IMR-90 (cell line): ENCODE measurements at regions not wholly inside any gene's neighbourhood (a gene's known extent, or its start where the extent isn't known, plus 50 kb on each side); places are given as distances from the start of the nearest gene placed in this dataset.

Experiments used
- ATAC-seq: fragments of 200-7000 bp; cut with Tn5 transposase; 2 replicates; pipeline ENCODE4 v1.9.1; 2020; ENCODE audit warnings: low read depth, mild to moderate bottlenecking, moderate library complexity
- BruUV-seq: library from RNA; stranded (reverse); fragments of 400-500 nt; replicated peaks from 2 replicates; lab custom pipeline; 2021; lab: Mats Ljungman, UMichigan
- CTCF ChIA-PET: fragments of 300-600 bp; formaldehyde crosslinking; extraction: SDS; loops from one replicate; lab custom pipeline; 2021; ENCODE audit warnings: antibody characterized with exemption; lab: Yijun Ruan, JAX
- POLR2A ChIA-PET: fragments of 300-600 bp; sonication (Branson Sonifier 250); formaldehyde crosslinking; loops from one replicate; lab custom pipeline; 2022; ENCODE audit warnings: antibody characterized with exemption; ENCODE audit not compliant: unreplicated experiment; lab: Charles Lee
- DNase-seq: peaks from one replicate; pipeline ENCODE4 v3.0.0; 2013
- H2AFZ ChIP-seq: replicated peaks from 2 replicates; pipeline ENCODE3; 2013; ENCODE audit warnings: low read length, mild to moderate bottlenecking; ENCODE audit not compliant: poor library complexity
- H2AK5ac ChIP-seq: 2 replicates; pipeline ENCODE4 v1.6.1; 2013; ENCODE audit warnings: low read depth, low read length, inconsistent platforms
- H2AK9ac ChIP-seq: replicated peaks from 2 replicates; pipeline ENCODE3; 2013; ENCODE audit warnings: mild to moderate bottlenecking, low read depth, low read length, moderate library complexity; ENCODE audit not compliant: poor library complexity
- H2BK120ac ChIP-seq: 2 replicates; pipeline ENCODE4 v1.6.1; 2013; ENCODE audit warnings: low read depth, low read length, inconsistent platforms
- H2BK15ac ChIP-seq: 3 replicates; pipeline ENCODE4 v1.6.1; 2013; ENCODE audit warnings: low read depth, low read length, inconsistent platforms
- H2BK20ac ChIP-seq: 2 replicates; pipeline ENCODE4 v1.6.1; 2013; ENCODE audit warnings: low read depth, mild to moderate bottlenecking, inconsistent platforms, low read length, moderate library complexity
- H2BK5ac ChIP-seq: 2 replicates; pipeline ENCODE4 v1.6.1; 2013; ENCODE audit warnings: mild to moderate bottlenecking, low read depth, low read length, inconsistent platforms; ENCODE audit not compliant: poor library complexity, severe bottlenecking
- H3K14ac ChIP-seq: replicated peaks from 2 replicates; pipeline ENCODE4 v1.6.1; 2013; ENCODE audit warnings: low read depth, low read length, inconsistent platforms
- H3K18ac ChIP-seq: 2 replicates; pipeline ENCODE4 v1.6.1; 2013; ENCODE audit warnings: low read depth, low read length, control low read depth
- H3K23ac ChIP-seq: 2 replicates; pipeline ENCODE4 v1.6.1; 2013; ENCODE audit warnings: low read depth, low read length, inconsistent platforms
- H3K27ac ChIP-seq: 2 replicates; pipeline ENCODE4 v1.5.1; 2013; ENCODE audit warnings: mild to moderate bottlenecking, control low read depth, low read length; ENCODE audit not compliant: insufficient read depth
- H3K27me3 ChIP-seq: 2 replicates; pipeline ENCODE4 v1.6.1; 2013; ENCODE audit warnings: low read length; ENCODE audit not compliant: control insufficient read depth, insufficient read depth
- H3K36me3 ChIP-seq: 2 replicates; pipeline ENCODE4 v1.6.1; 2013; ENCODE audit warnings: low read length, mixed read lengths; ENCODE audit not compliant: control insufficient read depth, insufficient read depth
- H3K4ac ChIP-seq: 2 replicates; pipeline ENCODE4 v1.6.1; 2013; ENCODE audit warnings: low read depth, low read length, inconsistent platforms
- H3K4me1 ChIP-seq: 2 replicates; pipeline ENCODE4 v1.6.1; 2013; ENCODE audit warnings: low read length, mixed read lengths; ENCODE audit not compliant: control insufficient read depth, insufficient read depth
- H3K4me2 ChIP-seq: 2 replicates; pipeline ENCODE4 v1.6.1; 2013; ENCODE audit warnings: low read depth, mild to moderate bottlenecking, control low read depth, low read length, moderate library complexity
- H3K4me3 ChIP-seq: 2 replicates; pipeline ENCODE4 v1.5.1; 2013; ENCODE audit warnings: low read depth, mild to moderate bottlenecking, control low read depth, low read length, moderate library complexity; ENCODE audit not compliant: insufficient read depth
- H3K56ac ChIP-seq: 2 replicates; pipeline ENCODE4 v1.6.1; 2013; ENCODE audit warnings: low read length, inconsistent platforms; ENCODE audit not compliant: insufficient read depth; ENCODE audit errors: extremely low read depth
- H3K79me1 ChIP-seq, 2 experiments: 2 replicates each; pipeline ENCODE4 v1.6.1; 2013; ENCODE audit warnings: low read length in 2 of 2, inconsistent platforms in 1 of 2, low read depth in 1 of 2
- H3K9ac ChIP-seq: 2 replicates; pipeline ENCODE4 v1.6.1; 2013; ENCODE audit warnings: low read depth, low read length, control low read depth
- H3K9me1 ChIP-seq: 2 replicates; pipeline ENCODE4 v1.6.1; 2013; ENCODE audit warnings: low read length, inconsistent platforms; ENCODE audit not compliant: insufficient read depth
- H3K9me3 ChIP-seq: 2 replicates; pipeline ENCODE4 v1.6.1; 2013; ENCODE audit warnings: low read length; ENCODE audit not compliant: control insufficient read depth, insufficient read depth
- H4K20me1 ChIP-seq: 2 replicates; pipeline ENCODE4 v1.6.1; 2013; ENCODE audit warnings: low read length, inconsistent platforms; ENCODE audit not compliant: insufficient read depth
- H4K5ac ChIP-seq: 2 replicates; pipeline ENCODE4 v1.6.1; 2013; ENCODE audit warnings: mild to moderate bottlenecking, low read depth, low read length, control low read depth
- H4K8ac ChIP-seq, 2 experiments: 2 replicates each; pipeline ENCODE4 v1.6.1; 2013; ENCODE audit warnings: low read depth in 2 of 2, low read length in 2 of 2, control low read depth in 1 of 2, inconsistent platforms in 1 of 2
- H4K91ac ChIP-seq: 2 replicates; pipeline ENCODE4 v1.6.1; 2013; ENCODE audit warnings: low read depth, low read length, inconsistent platforms; ENCODE audit not compliant: insufficient read depth
- BHLHE40 ChIP-seq: fragments of 150-350 bp; IDR thresholded peaks from 2 replicates; pipeline ENCODE4 v1.6.1; 2016; ENCODE audit warnings: mild to moderate bottlenecking, low read depth, low read length
- CEBPB ChIP-seq: IDR thresholded peaks from 2 replicates; pipeline ENCODE4 v1.6.1; 2012; ENCODE audit warnings: low read depth, low read length, improper control_type of control experiment
- CHD1 ChIP-seq: IDR thresholded peaks from 2 replicates; pipeline ENCODE4 v1.6.1; 2012; ENCODE audit warnings: low read depth, low read length, improper control_type of control experiment
- ELK1 ChIP-seq: fragments of 150-350 bp; IDR thresholded peaks from 2 replicates; pipeline ENCODE4 v1.6.1; 2016; ENCODE audit warnings: low read depth, mild to moderate bottlenecking, low read length, moderate library complexity, borderline replicate concordance
- FOS ChIP-seq: fragments of 150-350 bp; IDR thresholded peaks from 2 replicates; pipeline ENCODE4 v1.6.1; 2016; ENCODE audit warnings: low read depth, low read length
- MAFK ChIP-seq: IDR thresholded peaks from 2 replicates; pipeline ENCODE4 v1.6.1; 2012; ENCODE audit warnings: low read depth, low read length, improper control_type of control experiment
- MAZ ChIP-seq: IDR thresholded peaks from 2 replicates; pipeline ENCODE4 v1.6.1; 2012; ENCODE audit warnings: low read depth, mild to moderate bottlenecking, low read length, improper control_type of control experiment, moderate library complexity, borderline replicate concordance
- MXI1 ChIP-seq: IDR thresholded peaks from 2 replicates; pipeline ENCODE4 v1.6.1; 2012; ENCODE audit warnings: low read depth, mild to moderate bottlenecking, low read length, moderate library complexity, borderline replicate concordance
- NFE2L2 ChIP-seq: fragments of 150-350 bp; IDR thresholded peaks from 2 replicates; pipeline ENCODE4 v1.6.1; 2016; ENCODE audit warnings: low read depth, mild to moderate bottlenecking, low read length
- POLR2A ChIP-seq: IDR thresholded peaks from 2 replicates; pipeline ENCODE4 v1.6.1; 2012; ENCODE audit warnings: mild to moderate bottlenecking, low read depth, low read length
- RAD21 ChIP-seq: IDR thresholded peaks from 2 replicates; pipeline ENCODE4 v1.6.1; 2012; ENCODE audit warnings: low read length, improper control_type of control experiment
- RCOR1 ChIP-seq: IDR thresholded peaks from 2 replicates; pipeline ENCODE4 v1.6.1; 2012; ENCODE audit warnings: mild to moderate bottlenecking, low read length, improper control_type of control experiment; ENCODE audit not compliant: insufficient replicate concordance
- RFX5 ChIP-seq: IDR thresholded peaks from 2 replicates; pipeline ENCODE4 v1.8.0; 2012; ENCODE audit warnings: low read depth, mild to moderate bottlenecking, low read length, moderate library complexity
- SMC3 ChIP-seq: fragments of 150-350 bp; IDR thresholded peaks from 2 replicates; pipeline ENCODE4 v1.6.1; 2016; ENCODE audit warnings: low read depth, mild to moderate bottlenecking, antibody characterized with exemption, low read length, moderate library complexity
- WGBS, 2 experiments: methylation state at CpG; one replicate each; pipeline versions ENCODE4 v1.1.5 to v1.1.7; 2013; ENCODE audit warnings: missing lambda C conversion rate in 2 of 2; ENCODE audit not compliant: insufficient read length in 1 of 2; ENCODE audit errors: extremely low coverage in 2 of 2; 5-methylcytosine and 5-hydroxymethylcytosine counted together
- dilution Hi-C: fragments of 300-500 bp; cut with HindIII; formaldehyde crosslinking; loops from one replicate; pipeline ENCODE4 v1.14.3; 2018; ENCODE audit warnings: low sequenced_read_pairs; ENCODE audit not compliant: unreplicated experiment
- in situ Hi-C: fragments of 300-500 bp; cut with MboI; formaldehyde crosslinking; loops from 3 replicates; pipeline ENCODE4 v1.14.3; 2019; ENCODE audit warnings: low sequenced_read_pairs, inconsistent platforms, mixed read lengths
- intact Hi-C: fragments of 100-400 bp; cut with micrococcal nuclease; formaldehyde crosslinking; loops from 2 replicates; pipeline ENCODE4 v1.10.0; 2022
- TF ChIP-seq, protein P1 (sequence below): fragments of 150-350 bp; IDR thresholded peaks from 2 replicates; pipeline ENCODE4 v1.6.1; 2017; ENCODE audit warnings: mild to moderate bottlenecking, antibody characterized with exemption, low read length, low read depth
- TF ChIP-seq, protein P2 (sequence below): conservative IDR thresholded peaks from 2 replicates; pipeline ENCODE4 v1.5.1; 2012; ENCODE audit warnings: mild to moderate bottlenecking, low read depth, low read length, improper control_type of control experiment

DNA sequence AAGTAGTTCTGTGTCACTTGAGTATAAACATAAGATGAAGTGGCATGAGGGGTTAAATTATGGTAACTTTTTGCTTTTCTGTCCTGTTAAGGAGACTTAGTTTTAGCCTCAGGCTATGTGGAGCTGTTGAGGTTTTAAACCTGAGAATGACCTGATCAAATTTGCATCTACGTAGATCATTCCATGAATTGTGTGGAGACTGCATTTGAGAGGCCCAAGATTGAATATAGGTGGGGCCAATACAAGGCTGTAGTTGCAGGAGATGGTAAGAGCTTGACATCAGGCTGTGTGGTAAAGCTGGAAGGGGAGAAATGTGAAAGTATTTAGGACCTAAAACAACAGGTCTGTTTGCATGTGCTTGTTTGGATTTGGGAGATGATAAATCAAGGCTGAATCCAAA is 249.5 kb downstream of the SLC16A7 start:
- H4K5ac ChIP-seq: no peak overlapping the region
- no TSS peak for BruUV-seq
- no peak overlapping the region for H2BK5ac ChIP-seq
- H4K91ac ChIP-seq: no peak overlapping the region
- H4K20me1 ChIP-seq: no peaks in the 10 kb centered on the region
- CTCF ChIA-PET: interaction anchor here (1.3 kb wide), 1 partner anchor 10 kb away, joined by 5 read pairs; no protein-coding TSS in a partner anchor
- no peak overlapping the region for H2AK5ac ChIP-seq
- no peaks in the 10 kb centered on the region for H3K27me3 ChIP-seq
- H2BK15ac ChIP-seq: no peak overlapping the region
- H3K4me1 ChIP-seq: no peaks in the 10 kb centered on the region
- H3K4me3 ChIP-seq: no peak overlapping the region
- H2BK20ac ChIP-seq: no peak overlapping the region
- intact Hi-C loops (no loop called here), in situ Hi-C loops (no loop called here), dilution Hi-C loops (no loop called here)
- H2AFZ ChIP-seq: no peak overlapping the region
- no peak overlapping the region for H3K4me2 ChIP-seq
- H3K18ac ChIP-seq: no peak overlapping the region
- no peaks in the 10 kb centered on the region for H3K9me1 ChIP-seq
- DNase-seq (no peak), ATAC-seq (no peak)
- no peaks in the 10 kb centered on the region for H3K79me1 ChIP-seq
- H3K56ac ChIP-seq: no peak overlapping the region
- H4K8ac ChIP-seq: no peak overlapping the region
- no peak overlapping the region for H2AK9ac ChIP-seq
- POLR2A ChIA-PET: no interaction called here
- no peak for TF ChIP-seq CHD1
- TF ChIP-seq, protein P1, sequence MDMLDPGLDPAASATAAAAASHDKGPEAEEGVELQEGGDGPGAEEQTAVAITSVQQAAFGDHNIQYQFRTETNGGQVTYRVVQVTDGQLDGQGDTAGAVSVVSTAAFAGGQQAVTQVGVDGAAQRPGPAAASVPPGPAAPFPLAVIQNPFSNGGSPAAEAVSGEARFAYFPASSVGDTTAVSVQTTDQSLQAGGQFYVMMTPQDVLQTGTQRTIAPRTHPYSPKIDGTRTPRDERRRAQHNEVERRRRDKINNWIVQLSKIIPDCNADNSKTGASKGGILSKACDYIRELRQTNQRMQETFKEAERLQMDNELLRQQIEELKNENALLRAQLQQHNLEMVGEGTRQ: no peak
- TF ChIP-seq RFX5: no peak
- TF ChIP-seq FOS: no peak
- TF ChIP-seq, protein P2, sequence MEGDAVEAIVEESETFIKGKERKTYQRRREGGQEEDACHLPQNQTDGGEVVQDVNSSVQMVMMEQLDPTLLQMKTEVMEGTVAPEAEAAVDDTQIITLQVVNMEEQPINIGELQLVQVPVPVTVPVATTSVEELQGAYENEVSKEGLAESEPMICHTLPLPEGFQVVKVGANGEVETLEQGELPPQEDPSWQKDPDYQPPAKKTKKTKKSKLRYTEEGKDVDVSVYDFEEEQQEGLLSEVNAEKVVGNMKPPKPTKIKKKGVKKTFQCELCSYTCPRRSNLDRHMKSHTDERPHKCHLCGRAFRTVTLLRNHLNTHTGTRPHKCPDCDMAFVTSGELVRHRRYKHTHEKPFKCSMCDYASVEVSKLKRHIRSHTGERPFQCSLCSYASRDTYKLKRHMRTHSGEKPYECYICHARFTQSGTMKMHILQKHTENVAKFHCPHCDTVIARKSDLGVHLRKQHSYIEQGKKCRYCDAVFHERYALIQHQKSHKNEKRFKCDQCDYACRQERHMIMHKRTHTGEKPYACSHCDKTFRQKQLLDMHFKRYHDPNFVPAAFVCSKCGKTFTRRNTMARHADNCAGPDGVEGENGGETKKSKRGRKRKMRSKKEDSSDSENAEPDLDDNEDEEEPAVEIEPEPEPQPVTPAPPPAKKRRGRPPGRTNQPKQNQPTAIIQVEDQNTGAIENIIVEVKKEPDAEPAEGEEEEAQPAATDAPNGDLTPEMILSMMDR: no peak
- TF ChIP-seq MAFK: no peak
- no peak for TF ChIP-seq POLR2A
- no peak for TF ChIP-seq ELK1
- TF ChIP-seq RAD21: no peak
- TF ChIP-seq BHLHE40: no peak
- TF ChIP-seq CEBPB: no peak
- no peak for TF ChIP-seq SMC3
- TF ChIP-seq RCOR1: no peak
- TF ChIP-seq NFE2L2: no peak
- no peak for TF ChIP-seq MXI1
- TF ChIP-seq MAZ: no peak
- no peak overlapping the region for H3K4ac ChIP-seq
- no peak overlapping the region for H3K14ac ChIP-seq
- H3K36me3 ChIP-seq: no peaks in the 10 kb centered on the region
- no peak overlapping the region for H3K27ac ChIP-seq
- 88% methylated on average over 1 of the region's 1 CpG; no CpG with 5 or more reads in 1 of the 2 experiments for WGBS, 2 experiments
- H3K9ac ChIP-seq: no peak overlapping the region
- H2BK120ac ChIP-seq: no peak overlapping the region
- H3K9me3 ChIP-seq: no peaks in the 10 kb centered on the region
- no peak overlapping the region for H3K23ac ChIP-seq
